ENCODE measurements at regions not wholly inside any gene's neighbourhood (a gene's known extent, or its start where the extent isn't known, plus 50 kb on each side); places are given as distances from the start of the nearest gene placed in this dataset.

- TF ChIP-seq ASH2L (IDR thresholded peaks at IDR 0.05; ENCODE audit: insufficient read length, low read depth, low read length), result no peak
- TF ChIP-seq CTCF (CRISPR knock-in tag; IDR thresholded peaks at IDR 0.05), result no peak
- TF ChIP-seq THAP8 (CRISPR knock-in tag; IDR thresholded peaks at IDR 0.05; ENCODE audit: borderline replicate concordance), result no peak
- no peak for TF ChIP-seq NR2C2 (CRISPR knock-in tag; IDR thresholded peaks at IDR 0.05; ENCODE audit: borderline replicate concordance)
- no peak for TF ChIP-seq KLF12 (CRISPR knock-in tag; IDR thresholded peaks at IDR 0.05; ENCODE audit: borderline replicate concordance)
- TF ChIP-seq PAF1 (CRISPR knock-in tag; IDR thresholded peaks at IDR 0.05), result no peak
- TF ChIP-seq EP300 (IDR thresholded peaks at IDR 0.05; ENCODE audit: low read depth in 2 of 2, low read length in 2 of 2), result no peak
- no peak for TF ChIP-seq EP300 (CRISPR knock-in tag; IDR thresholded peaks at IDR 0.05; ENCODE audit: borderline replicate concordance)
- TF ChIP-seq MLX (CRISPR knock-in tag; IDR thresholded peaks at IDR 0.05), result no peak
- TF ChIP-seq ZNF660 (CRISPR knock-in tag; IDR thresholded peaks at IDR 0.05; ENCODE audit: borderline replicate concordance, low read depth), result no peak
- TF ChIP-seq NR1H2 (CRISPR knock-in tag; IDR thresholded peaks at IDR 0.05; ENCODE audit: borderline replicate concordance, low read depth), result no peak
- no peak for TF ChIP-seq E2F1 (CRISPR knock-in tag; IDR thresholded peaks at IDR 0.05)
- no peak for TF ChIP-seq SRF (IDR thresholded peaks at IDR 0.05; ENCODE audit: low read depth, low read length)
Observed at GRCh38 chr6:167761794-167762258, 64.9 kb upstream of the AFDN start.
